ENCODE measurements at regions not wholly inside any gene's neighbourhood (a gene's known extent, or its start where the extent isn't known, plus 50 kb on each side); places are given as distances from the start of the nearest gene placed in this dataset.

- no peak overlapping the region for H3K27ac ChIP-seq
- H3K4me3 ChIP-seq = no peak overlapping the region
- no peak for TF ChIP-seq CTCF (IDR thresholded peaks at IDR 0.05)
- no peak for DNase-seq (ENCODE audit: low spot score)
These were observed 136.4 kb downstream of the LRRC30 start for GRCh38 chr18:7367336-7367735.

- no peak for DNase-seq (ENCODE audit: low spot score)
- Histone ChIP-seq H3K27ac (no peak overlapping the region), H3K4me3 (no peak overlapping the region)
- TF ChIP-seq CTCF (IDR thresholded peaks at IDR 0.05) = no peak
These were observed 138.1 kb downstream of the LRRC30 start for GRCh38 chr18:7369006-7369405.

- Histone ChIP-seq H3K27ac (peak overlapping the region in 1 of 2 donors; percentile 63), H3K4me3 (no peak overlapping the region)
- no peak for TF ChIP-seq CTCF (IDR thresholded peaks at IDR 0.05)
- DNase-seq (ENCODE audit: low spot score) = no peak
These were observed 139.5 kb downstream of the LRRC30 start for GRCh38 chr18:7370375-7370774.

- no peak for DNase-seq (ENCODE audit: low spot score)
- peak overlapping the region in 1 of 2 donors; percentile 63 for H3K27ac ChIP-seq
- TF ChIP-seq CTCF (IDR thresholded peaks at IDR 0.05) = no peak
- no peak overlapping the region for H3K4me3 ChIP-seq
These were observed 139.9 kb downstream of the LRRC30 start for GRCh38 chr18:7370802-7371201.

GRCh38 chr18:7373441-7373840, 142.6 kb downstream of the LRRC30 start:
- Histone ChIP-seq H3K27ac (no peak overlapping the region), H3K4me3 (no peak overlapping the region)
- no peak for TF ChIP-seq CTCF (IDR thresholded peaks at IDR 0.05)
- DNase-seq (ENCODE audit: low spot score) = no peak

GRCh38 chr18:7381307-7381706, 150.4 kb downstream of the LRRC30 start:
- no peak overlapping the region for H3K27ac ChIP-seq
- no peak overlapping the region for H3K4me3 ChIP-seq
- no peak for TF ChIP-seq CTCF (IDR thresholded peaks at IDR 0.05)
- DNase-seq (ENCODE audit: low spot score) = no peak

GRCh38 chr18:7382328-7383001, 151.6 kb downstream of the LRRC30 start:
- DNase-seq (ENCODE audit: low spot score) = no peak
- no peak for TF ChIP-seq CTCF (IDR thresholded peaks at IDR 0.05)
- H3K27ac ChIP-seq = no peak overlapping the region
- H3K4me3 ChIP-seq = no peak overlapping the region

All from coronary artery (tissue), 2 donors.